GM19372 (cell line): ENCODE measurements at regions not wholly inside any gene's neighbourhood (a gene's known extent, or its start where the extent isn't known, plus 50 kb on each side); places are given as distances from the start of the nearest gene placed in this dataset.

Source experiments
- ATAC-seq: cut with Tn5 transposase; IDR thresholded peaks from one replicate; pipeline ENCODE4 v1.9.1; 2021; ENCODE audit warnings: mild to moderate bottlenecking, low read depth, moderate library complexity; ENCODE audit not compliant: unreplicated experiment

- ATAC-seq, result peak; percentile 68
Observed at GRCh38 chr12:38138225-38139221, 178.1 kb upstream of the ALG10B start.

DNA sequence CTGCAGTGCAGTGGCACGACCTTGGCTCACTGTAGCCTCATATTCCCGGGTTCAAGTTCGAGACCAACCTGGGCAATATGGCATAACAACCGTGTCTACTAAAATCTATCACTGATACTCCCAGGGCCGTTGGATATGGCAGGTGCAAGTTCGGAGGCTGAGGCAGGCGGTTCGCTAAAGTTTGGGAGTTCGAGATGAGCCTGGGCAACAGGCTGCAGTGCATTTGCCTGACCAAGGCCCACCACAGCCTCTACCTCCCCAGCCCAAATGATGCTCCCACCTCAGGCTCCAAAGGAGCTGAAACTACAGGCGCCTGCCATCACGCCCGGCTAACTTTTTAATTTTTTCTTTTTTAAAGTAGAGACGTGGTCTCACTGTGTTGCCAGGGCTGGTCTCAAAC is 177.1 kb upstream of the ALG10B start:
- no peak for ATAC-seq

GRCh38 chr12:38141239-38141638 is 175.3 kb upstream of the ALG10B start:
- ATAC-seq, result no peak

- no peak for ATAC-seq
Observed at GRCh38 chr12:38141861-38142260, 174.7 kb upstream of the ALG10B start.

- no peak for ATAC-seq
Observed at GRCh38 chr12:38142974-38143373, 173.6 kb upstream of the ALG10B start.

DNA sequence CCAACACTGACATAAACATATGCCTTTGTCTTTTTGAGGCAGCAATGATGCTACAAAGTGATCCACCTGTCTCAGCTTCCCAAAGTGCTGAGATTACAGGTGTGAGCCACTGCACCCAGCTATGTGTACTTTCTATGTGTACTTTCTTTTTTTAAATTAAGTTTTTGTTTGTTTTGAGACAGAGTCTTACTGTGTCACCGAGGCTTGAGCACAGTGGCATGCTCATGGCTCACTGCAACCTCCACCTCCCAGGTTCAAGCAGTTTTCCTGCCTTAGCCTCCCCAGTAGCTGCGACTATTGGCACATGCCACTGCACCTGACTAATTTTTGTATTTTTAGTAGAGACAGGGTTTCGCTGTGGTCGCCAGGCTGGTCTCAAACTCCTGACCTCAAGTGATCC is 172.5 kb upstream of the ALG10B start:
- no peak for ATAC-seq

DNA sequence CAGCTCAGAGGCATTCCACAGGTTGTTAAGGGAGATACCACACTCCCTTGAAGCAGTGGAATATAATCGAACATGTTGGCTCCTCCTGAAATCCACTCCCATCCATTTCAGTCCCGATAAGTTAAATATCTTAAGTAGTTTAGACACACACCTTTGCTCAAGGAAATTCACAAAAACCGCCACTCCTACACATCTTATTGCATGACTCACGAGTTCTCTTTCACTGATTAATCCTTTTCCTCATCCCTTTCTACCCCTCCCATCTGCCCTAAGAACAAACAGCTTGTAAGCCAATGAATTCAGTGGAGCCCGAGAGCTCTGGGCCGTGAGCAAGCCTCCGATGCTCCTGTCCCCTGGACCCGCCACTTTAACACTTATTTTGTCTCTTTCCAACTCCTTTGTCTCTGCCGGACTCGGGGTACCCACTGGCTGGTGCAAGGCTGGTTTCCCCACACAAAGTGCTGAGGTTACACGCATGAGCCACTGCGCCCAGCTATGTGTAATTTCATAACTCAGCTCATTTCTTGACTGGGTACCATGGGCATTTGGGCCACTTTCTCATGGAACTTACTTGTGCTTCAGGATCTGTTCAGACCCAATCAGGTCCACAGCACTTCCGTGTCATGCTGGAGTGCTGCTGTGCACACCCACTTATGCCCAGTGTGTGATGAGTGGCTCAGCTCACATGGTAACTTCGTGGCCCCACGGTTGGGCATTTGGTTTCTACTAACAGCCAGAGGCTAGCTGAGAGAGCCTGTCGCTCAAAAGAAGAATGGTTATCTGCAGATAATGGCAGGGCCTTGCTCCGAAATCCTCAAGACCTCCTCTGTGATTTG is 171.8 kb upstream of the ALG10B start:
- ATAC-seq, result no peak

GRCh38 chr12:38149395-38150073 is 167.0 kb upstream of the ALG10B start:
- ATAC-seq, result no peak

DNA sequence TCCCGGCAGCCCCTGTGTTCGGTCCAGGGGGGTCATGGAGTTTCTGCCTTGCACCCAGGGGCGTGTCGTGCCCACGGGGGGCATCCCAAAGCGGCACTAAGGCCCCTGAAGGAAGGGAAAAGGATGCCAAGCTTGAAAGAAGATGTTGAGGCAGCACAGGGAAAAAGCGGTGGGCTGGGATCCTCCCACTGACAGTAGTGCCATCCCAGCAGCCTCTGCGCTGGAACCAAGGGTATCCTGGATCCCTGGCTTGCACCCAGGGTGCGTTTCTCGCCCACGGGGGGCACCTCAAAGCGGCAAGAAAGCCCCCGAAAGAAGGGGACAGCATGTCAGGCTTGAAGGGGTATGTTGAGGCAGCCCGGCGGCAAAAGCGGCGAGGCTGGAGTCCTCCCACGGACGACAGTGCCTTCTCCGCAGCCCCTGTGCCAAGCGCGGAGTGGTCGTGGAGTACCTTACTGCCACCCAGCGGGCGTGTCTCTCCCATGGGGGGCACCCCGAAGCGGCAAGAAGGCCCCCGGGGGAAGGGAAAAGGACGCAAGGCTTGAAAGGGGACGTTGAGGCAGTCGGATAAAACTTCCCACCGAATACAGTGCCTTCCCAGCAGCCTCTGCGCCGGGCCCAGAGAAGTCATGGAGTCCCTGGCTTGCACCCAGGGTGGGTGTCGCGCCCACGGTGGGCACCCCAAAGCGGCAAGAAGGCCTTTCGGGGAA is 164.4 kb upstream of the ALG10B start:
- no peak for ATAC-seq

DNA sequence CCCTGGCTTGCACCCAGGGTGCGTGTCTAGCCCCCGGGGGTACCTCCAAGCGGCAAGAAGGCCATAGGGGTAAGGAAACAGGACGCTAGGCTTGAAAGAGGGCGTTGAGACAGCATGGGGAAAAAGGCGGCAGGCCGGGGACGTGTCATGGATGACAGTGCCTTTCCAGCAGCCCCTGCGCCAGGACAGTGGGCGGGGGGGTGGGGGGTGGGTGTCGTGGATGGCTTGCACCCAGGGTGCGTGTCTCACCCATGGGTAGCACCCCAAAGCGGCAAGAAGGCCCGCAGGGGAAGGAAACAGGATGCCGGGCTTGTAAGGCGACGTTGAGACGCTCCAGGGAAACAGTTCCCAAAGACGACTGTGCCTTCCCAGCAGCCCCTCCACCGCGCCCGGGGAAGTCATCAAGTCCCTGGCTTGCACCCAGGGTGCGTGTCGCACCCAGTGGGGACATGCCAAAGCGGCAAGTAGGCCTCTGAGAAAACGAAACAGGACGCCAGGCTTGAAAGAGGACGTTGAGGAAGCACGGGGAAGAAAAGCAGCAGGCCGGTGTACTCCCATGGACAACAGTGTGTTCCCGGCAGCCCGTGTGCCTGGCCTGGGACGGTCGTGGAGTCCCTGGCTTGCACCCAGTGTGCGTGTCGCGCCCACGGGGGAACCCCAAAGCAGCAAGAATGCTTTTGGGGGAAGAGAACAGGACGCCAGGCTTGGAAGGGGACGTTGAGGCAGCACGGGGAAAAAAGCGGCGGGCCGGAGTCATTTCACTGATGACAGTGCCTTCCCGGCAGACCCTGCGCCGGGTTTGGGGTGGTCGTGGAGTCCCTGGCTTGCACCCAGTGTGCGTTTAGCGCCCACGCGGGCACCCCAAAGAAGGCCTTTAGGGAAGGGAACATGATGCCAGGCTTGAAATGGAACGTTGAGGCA is 163.5 kb upstream of the ALG10B start:
- ATAC-seq, result no peak

DNA sequence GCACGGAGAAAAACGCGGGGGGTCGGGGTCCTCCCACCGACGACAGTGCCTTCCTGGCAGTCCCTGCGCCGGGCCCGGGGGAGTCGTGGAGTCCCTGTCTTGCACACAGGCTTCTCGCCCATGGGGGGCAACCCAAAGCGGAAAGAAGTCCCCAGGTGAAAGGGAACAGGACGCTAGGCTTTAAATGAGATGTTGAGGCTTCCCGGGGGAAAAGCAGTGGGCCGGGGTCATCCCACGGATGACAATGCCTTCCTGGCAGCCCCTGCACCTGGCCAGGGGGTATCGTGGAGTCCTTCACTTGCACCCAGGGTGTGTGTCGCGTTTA is 162.9 kb upstream of the ALG10B start:
- ATAC-seq, result no peak

- no peak for ATAC-seq
Observed at GRCh38 chr12:38154096-38155019, 162.2 kb upstream of the ALG10B start.

DNA sequence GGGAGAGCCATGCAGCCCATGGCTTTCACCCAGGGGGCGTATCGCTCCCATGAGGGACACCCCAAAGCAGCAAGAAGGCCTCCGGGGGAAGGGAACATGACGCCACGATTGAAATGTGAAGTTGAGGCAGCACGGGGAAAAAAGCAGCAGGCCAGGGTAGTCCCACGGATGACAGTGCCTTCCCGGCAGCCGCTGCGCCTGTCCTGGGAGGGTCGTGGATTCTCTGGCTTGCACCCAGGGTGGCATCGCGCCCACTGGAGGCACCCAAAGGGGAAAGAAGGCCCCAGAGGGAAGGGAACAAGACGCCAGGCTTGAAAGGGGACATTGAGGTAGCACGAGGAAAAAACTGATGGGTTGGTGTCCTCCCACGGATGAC is 161.6 kb upstream of the ALG10B start:
- no peak for ATAC-seq

GRCh38 chr12:38155526-38156496 is 160.8 kb upstream of the ALG10B start:
- ATAC-seq, result no peak

DNA sequence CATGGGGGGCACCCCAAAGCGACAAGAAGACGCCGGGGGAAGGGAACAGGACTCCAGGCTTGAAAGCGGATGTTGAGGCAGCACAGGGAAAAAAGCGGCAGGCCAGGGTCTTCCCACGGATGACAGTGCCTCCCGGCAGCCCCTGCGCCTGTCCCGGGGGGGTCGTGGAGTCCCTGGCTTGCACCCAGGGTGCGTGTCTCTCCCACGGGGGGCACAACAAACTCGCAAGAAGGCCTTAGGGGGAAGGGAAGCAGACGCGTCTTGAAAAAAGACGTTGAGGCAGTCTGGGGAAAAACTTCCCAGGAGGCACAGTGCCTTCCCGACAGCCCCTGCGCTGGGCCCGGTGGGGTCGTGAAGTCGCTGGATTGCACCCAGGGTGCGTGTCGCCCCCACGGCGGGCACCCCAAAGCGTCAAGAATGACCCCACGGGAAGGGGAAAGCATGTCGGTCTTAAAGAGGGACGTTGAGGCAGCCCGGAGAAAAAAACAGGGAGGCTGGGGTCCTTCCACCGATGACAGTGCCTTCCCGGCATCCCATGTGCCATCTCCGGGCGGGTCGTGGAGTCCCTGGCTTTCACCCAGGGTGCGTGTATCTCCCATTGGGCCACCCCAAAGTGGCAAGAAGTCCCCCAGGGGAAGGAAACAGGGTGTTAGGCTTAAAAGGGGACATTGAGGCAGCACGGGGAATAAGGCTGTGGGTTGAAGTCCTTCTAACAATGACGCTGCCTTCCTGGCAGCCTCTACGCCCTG is 159.9 kb upstream of the ALG10B start:
- no peak for ATAC-seq

DNA sequence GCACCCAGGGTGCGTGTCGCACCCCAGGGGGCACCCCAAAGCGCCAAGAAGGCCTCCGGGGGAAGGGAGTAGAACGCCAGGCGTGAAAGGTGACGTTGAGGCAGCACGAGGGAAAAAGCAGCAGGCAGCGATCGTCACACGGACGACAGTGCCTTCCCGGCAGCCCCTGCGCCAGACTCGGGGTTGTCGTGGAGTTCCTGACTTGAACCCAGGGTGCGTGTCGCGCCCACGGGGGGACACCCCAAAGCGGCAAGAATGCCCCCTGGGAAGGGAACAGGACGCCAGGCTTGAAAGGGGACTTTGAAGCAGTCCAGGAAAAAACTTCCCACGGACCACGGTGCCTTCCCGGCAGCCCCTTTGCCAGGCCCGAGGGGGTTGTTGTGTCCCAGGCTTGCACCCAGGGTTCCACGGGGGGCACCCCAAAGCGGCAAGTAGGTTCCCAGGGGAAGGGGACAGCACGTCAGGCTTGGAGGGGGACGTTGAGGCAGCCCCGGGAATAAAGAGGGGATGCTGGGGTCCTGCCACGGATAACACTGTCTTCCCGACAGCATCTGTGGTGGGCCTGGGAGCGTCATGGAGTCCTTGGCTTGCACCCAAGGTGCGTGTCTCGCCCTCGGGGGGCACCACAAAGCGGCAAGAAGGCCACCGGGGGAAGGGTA is 159.2 kb upstream of the ALG10B start:
- ATAC-seq, result no peak
